ENCODE measurements at regions not wholly inside any gene's neighbourhood (a gene's known extent, or its start where the extent isn't known, plus 50 kb on each side); places are given as distances from the start of the nearest gene placed in this dataset.

GRCh38 chr10:61529208-61529607 lies 76.0 kb upstream of the TMEM26 start:
- WGBS, 5 donors = 56 to 90% (median 69%) methylated on average over 1 of the region's 1 CpG
- no peak overlapping the region for H3K27ac ChIP-seq
- TF ChIP-seq POLR2A (IDR thresholded peaks at IDR 0.05) (no peak), POLR2AphosphoS5 (IDR thresholded peaks at IDR 0.05) (no peak), CTCF (IDR thresholded peaks at IDR 0.05 in 8 of 11, conservative IDR thresholded peaks at IDR 0.05 in 3 of 11) (no peak)
- H3K4me1 ChIP-seq = no peaks in the 10 kb centered on the region
- no peak overlapping the region for H3K4me3 ChIP-seq
- no peaks in the 10 kb centered on the region for H3K9me3 ChIP-seq
- no peaks in the 10 kb centered on the region for H3K36me3 ChIP-seq
- no peaks in the 10 kb centered on the region for H3K27me3 ChIP-seq (replicated peaks in 1 of 7)
- DNase-seq = no peak
- intact Hi-C loops (cut with DNase I; ENCODE audit: low total_unique reads) = no loop called here

- Histone ChIP-seq H3K4me1 (no peaks in the 10 kb centered on the region), H3K27ac (no peak overlapping the region), H3K27me3 (replicated peaks in 1 of 7) (no peaks in the 10 kb centered on the region), H3K9me3 (no peaks in the 10 kb centered on the region), H3K4me3 (no peak overlapping the region), H3K36me3 (no peaks in the 10 kb centered on the region)
- DNase-seq = no peak
- TF ChIP-seq CTCF (IDR thresholded peaks at IDR 0.05 in 8 of 11, conservative IDR thresholded peaks at IDR 0.05 in 3 of 11) (no peak), POLR2AphosphoS5 (IDR thresholded peaks at IDR 0.05) (no peak), POLR2A (IDR thresholded peaks at IDR 0.05) (no peak)
- intact Hi-C loops (cut with DNase I; ENCODE audit: low total_unique reads) = no loop called here
- WGBS, 5 donors = 77 to 92% (median 84%) methylated on average over 2 of the region's 2 CpGs
Measured at GRCh38 chr10:61503051-61503450, 49.9 kb upstream of the TMEM26 start.

Measured in spleen (tissue), 11 donors.